ENCODE measurements at regions not wholly inside any gene's neighbourhood (a gene's known extent, or its start where the extent isn't known, plus 50 kb on each side); places are given as distances from the start of the nearest gene placed in this dataset.

GRCh38 chr17:73770115-73770848 is 126.0 kb upstream of the SDK2 start:
- no peak for TF ChIP-seq CTCF (IDR thresholded peaks at IDR 0.05)
- WGBS (ENCODE audit: insufficient coverage) = 67% methylated on average over 12 of the region's 12 CpGs
- no peaks in the 10 kb centered on the region for H3K9me3 Mint-ChIP-seq
- peaks cover 0 to 25% of the 10 kb centered on the region in 2 donors for H3K4me1 Mint-ChIP-seq
- ATAC-seq = no peak
- no peaks in the 10 kb centered on the region for H3K36me3 Mint-ChIP-seq
- H3K4me3 Mint-ChIP-seq = no peak overlapping the region
- no peaks in the 10 kb centered on the region for H3K27me3 ChIP-seq (ENCODE audit: control insufficient read depth, insufficient read depth, low read length)
- H3K36me3 ChIP-seq (ENCODE audit: control insufficient read depth, insufficient read depth, low read length) = no peaks in the 10 kb centered on the region
- H3K27ac Mint-ChIP-seq = no peak overlapping the region
- H3K4me3 ChIP-seq (ENCODE audit: low read length) = no peak overlapping the region
- DNase-seq = no peak
- no peaks in the 10 kb centered on the region for H3K4me1 ChIP-seq (ENCODE audit: control insufficient read depth, insufficient read depth, low read length)
- H3K9me3 ChIP-seq (ENCODE audit: control insufficient read depth, insufficient read depth, low read length) = no peaks in the 10 kb centered on the region
- intact Hi-C loops (cut with micrococcal nuclease) = no loop called here
- peaks cover 6 to 7% of the 10 kb centered on the region in 2 donors for H3K27me3 Mint-ChIP-seq (ENCODE audit: low read depth in 2 of 2)
- no peak overlapping the region for H3K27ac ChIP-seq (ENCODE audit: low read length)

GRCh38 chr17:73770849-73771229 is 126.6 kb upstream of the SDK2 start:
- Histone ChIP-seq H3K36me3 (ENCODE audit: control insufficient read depth, insufficient read depth, low read length) (no peaks in the 10 kb centered on the region), H3K4me1 (ENCODE audit: control insufficient read depth, insufficient read depth, low read length) (no peaks in the 10 kb centered on the region), H3K9me3 (ENCODE audit: control insufficient read depth, insufficient read depth, low read length) (no peaks in the 10 kb centered on the region), H3K4me3 (ENCODE audit: low read length) (no peak overlapping the region), H3K27ac (ENCODE audit: low read length) (no peak overlapping the region), H3K27me3 (ENCODE audit: control insufficient read depth, insufficient read depth, low read length) (no peaks in the 10 kb centered on the region)
- H3K27me3 Mint-ChIP-seq (ENCODE audit: low read depth in 2 of 2) = peaks cover 3 to 6% of the 10 kb centered on the region in 2 donors
- H3K4me1 Mint-ChIP-seq = peaks cover 0 to 29% of the 10 kb centered on the region in 2 donors
- no peak overlapping the region for H3K4me3 Mint-ChIP-seq
- ATAC-seq (no peak), DNase-seq (no peak)
- WGBS (ENCODE audit: insufficient coverage) = 80% methylated on average over 6 of the region's 6 CpGs
- no peaks in the 10 kb centered on the region for H3K9me3 Mint-ChIP-seq
- H3K27ac Mint-ChIP-seq = no peak overlapping the region
- intact Hi-C loops (cut with micrococcal nuclease) = no loop called here
- no peaks in the 10 kb centered on the region for H3K36me3 Mint-ChIP-seq
- no peak for TF ChIP-seq CTCF (IDR thresholded peaks at IDR 0.05)

GRCh38 chr17:73772107-73772705 is 128.0 kb upstream of the SDK2 start:
- peaks cover 0 to 8% of the 10 kb centered on the region in 2 donors for H3K27me3 Mint-ChIP-seq (ENCODE audit: low read depth in 2 of 2)

More at GRCh38 chr17:73772107-73772705, 128.0 kb upstream of the SDK2 start:
- H3K4me3 ChIP-seq (ENCODE audit: low read length) = no peak overlapping the region
- no peak for ATAC-seq
- Mint-ChIP-seq H3K27ac (no peak overlapping the region), H3K4me3 (no peak overlapping the region), H3K36me3 (no peaks in the 10 kb centered on the region), H3K9me3 (no peaks in the 10 kb centered on the region), H3K4me1 (peaks cover 0 to 25% of the 10 kb centered on the region in 2 donors)
- WGBS (ENCODE audit: insufficient coverage) = 73% methylated on average over 5 of the region's 5 CpGs
- no peaks in the 10 kb centered on the region for H3K9me3 ChIP-seq (ENCODE audit: control insufficient read depth, insufficient read depth, low read length)
- H3K4me1 ChIP-seq (ENCODE audit: control insufficient read depth, insufficient read depth, low read length) = no peaks in the 10 kb centered on the region
- no peaks in the 10 kb centered on the region for H3K27me3 ChIP-seq (ENCODE audit: control insufficient read depth, insufficient read depth, low read length)
- no peak for DNase-seq
- TF ChIP-seq CTCF (IDR thresholded peaks at IDR 0.05) = no peak
- intact Hi-C loops (cut with micrococcal nuclease) = no loop called here
- H3K36me3 ChIP-seq (ENCODE audit: control insufficient read depth, insufficient read depth, low read length) = no peaks in the 10 kb centered on the region
- no peak overlapping the region for H3K27ac ChIP-seq (ENCODE audit: low read length)
